HG03439 (cell line): ENCODE measurements at regions not wholly inside any gene's neighbourhood (a gene's known extent, or its start where the extent isn't known, plus 50 kb on each side); places are given as distances from the start of the nearest gene placed in this dataset.
"Not testable (repeated sequence)": the region's sequence is repeated elsewhere in the genome, so short reads cannot be mapped to it uniquely, and the experiment has no call there.

Source experiments
- ATAC-seq: cut with Tn5 transposase; IDR thresholded peaks from one replicate; pipeline ENCODE4 v1.9.1; 2021; ENCODE audit warnings: mild to moderate bottlenecking, moderate library complexity; ENCODE audit not compliant: unreplicated experiment

GRCh38 chr20:47962286-47962963 lies 177.1 kb upstream of the SULF2 start:
- ATAC-seq: no peak

DNA sequence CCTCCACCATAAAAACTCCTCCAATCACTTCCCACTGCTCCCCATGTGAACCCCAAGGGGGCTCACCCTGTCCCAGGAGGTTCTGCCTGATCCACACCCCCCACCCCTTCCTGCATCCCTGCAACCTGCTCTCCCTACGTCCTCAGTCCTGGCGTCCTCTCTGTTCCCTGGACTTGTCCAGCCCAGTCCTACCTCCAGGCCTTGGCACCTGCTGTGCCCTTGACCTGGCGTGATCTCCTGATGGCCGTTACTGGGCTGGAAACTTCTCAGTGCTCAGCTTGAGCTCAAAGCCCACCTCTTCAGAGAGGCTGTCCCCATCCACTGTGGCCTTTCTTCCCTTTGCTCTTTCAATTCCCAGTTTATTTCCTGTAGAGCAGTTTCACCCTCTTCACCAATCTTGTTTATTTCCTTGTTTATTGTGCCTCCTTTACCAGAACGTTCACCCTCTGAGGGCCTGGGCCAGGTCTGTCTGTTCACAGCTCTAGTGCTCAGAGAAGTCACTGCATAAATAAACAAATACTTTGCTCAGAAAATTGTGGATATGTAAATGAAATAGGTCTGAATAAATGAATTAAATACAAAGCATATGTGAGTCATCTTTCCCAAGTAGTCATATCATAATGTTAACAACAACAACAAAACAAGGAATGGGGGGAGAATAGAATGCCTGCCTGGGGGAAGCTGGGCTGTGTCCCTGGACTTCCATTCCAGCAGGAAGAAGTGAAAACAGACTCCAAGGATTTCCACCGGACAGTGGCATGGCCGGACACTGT lies 175.7 kb upstream of the SULF2 start:
- no peak for ATAC-seq

DNA sequence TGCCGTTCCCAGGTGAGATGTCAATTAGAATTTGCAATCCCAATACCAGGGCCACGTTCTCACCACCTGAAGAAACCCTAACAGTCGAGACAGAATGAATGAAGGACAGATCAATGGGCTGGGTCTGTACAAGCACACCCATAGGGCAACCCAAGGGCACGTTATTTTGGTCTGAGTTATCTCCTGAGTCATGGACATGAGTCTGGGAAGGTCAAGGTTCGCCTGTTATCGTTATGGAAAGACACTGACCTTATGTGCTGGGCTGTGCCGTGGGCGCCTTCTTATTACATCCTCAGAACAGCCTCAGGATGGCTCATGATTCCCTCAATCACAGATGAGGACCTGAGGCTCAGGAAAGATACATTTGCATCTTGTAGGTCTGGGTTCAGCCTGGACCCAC lies 175.0 kb upstream of the SULF2 start:
- ATAC-seq: no peak

GRCh38 chr20:47957989-47958801 lies 172.9 kb upstream of the SULF2 start:
- ATAC-seq: not testable (repeated sequence)

- no peak for ATAC-seq
Measured at GRCh38 chr20:47957135-47957534, 171.9 kb upstream of the SULF2 start.

GRCh38 chr20:47956268-47956995 lies 171.2 kb upstream of the SULF2 start:
- no peak for ATAC-seq

DNA sequence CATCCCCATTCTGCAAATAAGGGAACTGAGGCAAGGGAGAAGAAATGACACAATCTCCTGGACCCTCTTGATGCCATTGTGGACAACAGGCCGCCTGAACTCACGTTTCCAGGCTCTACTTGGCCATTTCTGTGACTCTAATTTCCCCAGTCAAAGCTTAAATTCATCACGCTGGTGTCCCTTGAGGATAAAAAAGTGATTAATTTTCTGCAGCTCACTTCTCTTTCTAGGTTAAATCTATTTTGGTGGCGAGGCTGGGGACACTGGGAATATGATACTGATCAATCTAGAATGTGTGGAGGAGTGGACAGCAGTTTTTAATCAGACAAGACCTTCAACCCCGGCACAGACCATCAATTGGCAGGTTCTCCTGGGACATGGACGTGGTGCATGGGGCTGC lies 168.2 kb upstream of the SULF2 start:
- no peak for ATAC-seq

DNA sequence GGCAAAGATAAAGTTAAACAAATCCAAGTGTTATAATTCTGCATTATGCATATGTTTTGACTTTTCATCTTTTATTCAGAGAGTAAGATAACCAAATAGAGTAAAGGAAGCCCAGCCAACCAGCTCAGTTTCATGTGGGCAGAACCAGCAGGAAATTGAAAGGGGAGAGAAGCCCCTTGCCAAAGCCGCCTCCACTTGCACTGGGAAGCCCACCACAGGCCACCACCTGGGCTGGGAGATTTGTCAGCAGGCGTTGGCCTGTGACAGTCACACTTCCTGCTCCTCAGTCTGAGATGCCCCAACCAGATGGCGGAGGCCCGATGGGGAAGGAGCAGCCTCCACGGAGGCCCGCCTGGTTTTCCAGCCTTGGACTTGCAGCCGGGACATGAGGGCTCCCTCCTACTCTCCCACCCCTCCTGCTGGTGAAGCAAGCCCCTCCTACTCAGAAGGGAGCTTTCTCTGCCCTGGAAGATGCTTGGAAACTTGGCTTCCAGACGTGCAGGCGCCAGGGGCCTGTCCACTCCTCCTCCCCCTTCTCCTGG lies 166.8 kb upstream of the SULF2 start:
- no peak for ATAC-seq

- ATAC-seq: no peak
Measured at GRCh38 chr20:47951521-47951971, 166.3 kb upstream of the SULF2 start.

GRCh38 chr20:47950913-47951283 lies 165.6 kb upstream of the SULF2 start:
- ATAC-seq: no peak

GRCh38 chr20:47950124-47950912 lies 165.0 kb upstream of the SULF2 start:
- no peak for ATAC-seq

GRCh38 chr20:47949230-47949629 lies 163.9 kb upstream of the SULF2 start:
- ATAC-seq: no peak

DNA sequence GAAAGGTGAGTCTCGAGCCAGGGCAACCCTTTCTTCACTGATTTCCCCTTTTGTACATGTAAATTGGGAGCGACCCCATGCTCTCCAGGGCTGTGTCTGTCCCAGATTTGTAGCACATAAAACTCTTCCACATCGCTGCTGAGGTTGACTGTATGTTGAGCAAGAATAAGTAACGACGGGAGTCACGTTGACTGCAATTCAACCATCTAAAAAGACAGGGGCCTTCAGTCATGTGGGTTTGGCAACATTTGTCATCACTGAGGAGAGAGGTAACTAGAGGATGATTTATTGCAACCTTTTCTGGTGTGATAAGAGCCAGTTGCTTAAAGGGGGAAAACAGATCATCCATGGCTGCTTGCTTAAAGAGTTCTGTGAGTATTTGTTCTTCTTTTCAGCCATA lies 159.4 kb upstream of the SULF2 start:
- no peak for ATAC-seq

DNA sequence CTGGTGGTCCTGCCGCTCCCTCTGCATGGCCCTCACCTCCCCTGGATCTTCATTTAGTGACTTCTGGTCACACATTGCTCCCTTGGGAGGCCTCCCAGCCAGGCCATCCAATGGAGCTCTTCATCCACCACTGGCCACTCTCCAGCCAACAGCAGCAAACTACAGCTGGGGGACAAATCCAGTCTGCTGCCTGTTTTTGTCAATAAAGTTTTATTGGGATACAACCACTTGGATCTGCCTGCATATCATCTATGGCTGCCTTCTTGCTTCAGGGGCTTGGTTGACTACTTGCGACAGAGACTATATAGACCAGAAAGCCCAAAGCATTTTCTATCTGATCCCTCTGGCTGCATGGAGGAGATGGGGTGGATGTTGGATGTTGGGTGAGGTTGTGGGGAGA lies 156.6 kb upstream of the SULF2 start:
- ATAC-seq: no peak

DNA sequence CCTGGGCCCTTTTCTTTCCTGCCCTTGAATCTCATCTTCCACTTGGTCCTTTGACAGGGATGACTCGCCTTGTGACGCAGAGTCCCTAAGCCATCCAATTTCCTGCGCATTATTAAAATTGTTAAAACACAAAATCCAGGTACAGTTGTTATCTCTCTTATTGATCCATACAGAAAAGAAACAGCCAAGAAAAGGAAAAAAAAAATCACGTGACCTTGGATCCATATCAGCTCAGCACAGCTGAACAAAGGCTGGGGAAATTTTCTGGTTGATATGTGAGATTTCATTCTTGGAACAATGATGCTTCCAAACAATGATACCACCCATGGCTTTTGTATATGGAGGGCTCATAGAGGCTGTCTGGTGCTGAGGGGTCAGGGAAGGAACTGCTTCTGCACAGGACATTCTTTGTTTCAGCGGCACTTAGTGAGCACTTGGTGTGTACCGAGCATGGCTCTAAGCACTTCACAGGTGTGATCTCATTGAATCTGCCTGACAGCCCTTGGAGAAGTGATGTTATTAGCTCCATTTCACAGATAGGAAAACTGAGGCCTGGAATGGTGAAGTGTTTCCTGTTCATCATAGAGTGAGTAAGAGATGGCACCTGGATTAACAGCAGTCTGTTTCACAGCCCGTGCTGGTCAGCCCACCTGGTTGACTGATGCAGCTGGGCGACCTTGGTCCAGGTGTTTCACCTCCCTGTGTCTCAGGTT lies 155.0 kb upstream of the SULF2 start:
- ATAC-seq: no peak

GRCh38 chr20:47936612-47937011 lies 151.3 kb upstream of the SULF2 start:
- ATAC-seq: no peak

- ATAC-seq: no peak
Measured at GRCh38 chr20:47934761-47935160, 149.5 kb upstream of the SULF2 start.

DNA sequence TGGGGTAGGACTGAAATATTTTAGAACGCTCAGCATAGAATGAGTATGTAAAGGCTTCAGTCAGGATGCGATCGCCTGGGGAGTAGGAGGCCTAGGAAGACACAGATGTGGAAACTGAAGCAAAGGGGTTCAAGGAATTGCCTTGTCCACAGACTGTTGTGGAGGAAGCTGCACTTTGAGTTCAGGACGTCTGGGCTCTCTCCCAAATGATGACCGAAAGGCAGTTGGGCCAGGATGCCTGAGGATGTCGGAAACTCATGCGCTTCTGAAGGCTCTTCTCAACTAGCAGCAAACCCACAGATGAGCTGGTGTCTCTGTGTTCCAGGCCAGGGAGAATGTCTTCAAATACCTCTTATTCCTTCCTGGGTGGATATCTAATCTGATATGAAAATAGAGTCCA lies 146.2 kb upstream of the SULF2 start:
- no peak for ATAC-seq

GRCh38 chr20:47931002-47931401 lies 145.7 kb upstream of the SULF2 start:
- ATAC-seq: no peak
